ENCODE measurements at regions not wholly inside any gene's neighbourhood (a gene's known extent, or its start where the extent isn't known, plus 50 kb on each side); places are given as distances from the start of the nearest gene placed in this dataset.

DNA sequence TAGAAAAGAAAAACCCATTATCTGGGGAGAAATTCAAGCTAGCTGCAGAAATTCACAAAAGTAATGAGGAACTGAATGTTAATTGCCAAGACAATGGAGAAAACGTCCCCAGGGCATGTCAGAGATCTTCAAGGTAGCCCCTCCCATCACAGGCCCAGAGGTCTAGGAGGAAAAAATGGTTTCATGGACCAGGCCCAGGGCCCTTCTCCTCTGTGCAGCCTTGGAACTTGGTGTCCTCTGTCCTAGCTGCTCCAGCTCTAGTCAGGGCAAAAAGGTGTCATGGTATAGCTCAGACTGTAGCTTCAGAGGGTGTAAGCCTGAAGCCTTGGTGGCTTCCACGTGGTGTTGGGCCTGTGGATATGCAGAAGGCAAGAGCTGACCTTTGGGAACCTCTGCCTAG, 411.8 kb downstream of the ADRA2A start:
- TF ChIP-seq, protein P1, sequence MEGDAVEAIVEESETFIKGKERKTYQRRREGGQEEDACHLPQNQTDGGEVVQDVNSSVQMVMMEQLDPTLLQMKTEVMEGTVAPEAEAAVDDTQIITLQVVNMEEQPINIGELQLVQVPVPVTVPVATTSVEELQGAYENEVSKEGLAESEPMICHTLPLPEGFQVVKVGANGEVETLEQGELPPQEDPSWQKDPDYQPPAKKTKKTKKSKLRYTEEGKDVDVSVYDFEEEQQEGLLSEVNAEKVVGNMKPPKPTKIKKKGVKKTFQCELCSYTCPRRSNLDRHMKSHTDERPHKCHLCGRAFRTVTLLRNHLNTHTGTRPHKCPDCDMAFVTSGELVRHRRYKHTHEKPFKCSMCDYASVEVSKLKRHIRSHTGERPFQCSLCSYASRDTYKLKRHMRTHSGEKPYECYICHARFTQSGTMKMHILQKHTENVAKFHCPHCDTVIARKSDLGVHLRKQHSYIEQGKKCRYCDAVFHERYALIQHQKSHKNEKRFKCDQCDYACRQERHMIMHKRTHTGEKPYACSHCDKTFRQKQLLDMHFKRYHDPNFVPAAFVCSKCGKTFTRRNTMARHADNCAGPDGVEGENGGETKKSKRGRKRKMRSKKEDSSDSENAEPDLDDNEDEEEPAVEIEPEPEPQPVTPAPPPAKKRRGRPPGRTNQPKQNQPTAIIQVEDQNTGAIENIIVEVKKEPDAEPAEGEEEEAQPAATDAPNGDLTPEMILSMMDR (conservative IDR thresholded peaks at IDR 0.05; ENCODE audit: low read depth, low read length): no peak
- no peak for TF ChIP-seq POLR2A (IDR thresholded peaks at IDR 0.05; ENCODE audit: low read depth, low read length)
- no peak for TF ChIP-seq CEBPB (IDR thresholded peaks at IDR 0.05; ENCODE audit: low read depth, low read length)
- TF ChIP-seq, protein P2, sequence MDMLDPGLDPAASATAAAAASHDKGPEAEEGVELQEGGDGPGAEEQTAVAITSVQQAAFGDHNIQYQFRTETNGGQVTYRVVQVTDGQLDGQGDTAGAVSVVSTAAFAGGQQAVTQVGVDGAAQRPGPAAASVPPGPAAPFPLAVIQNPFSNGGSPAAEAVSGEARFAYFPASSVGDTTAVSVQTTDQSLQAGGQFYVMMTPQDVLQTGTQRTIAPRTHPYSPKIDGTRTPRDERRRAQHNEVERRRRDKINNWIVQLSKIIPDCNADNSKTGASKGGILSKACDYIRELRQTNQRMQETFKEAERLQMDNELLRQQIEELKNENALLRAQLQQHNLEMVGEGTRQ (IDR thresholded peaks at IDR 0.05; ENCODE audit: low read depth, low read length): no peak
- no peak for TF ChIP-seq RFX5 (IDR thresholded peaks at IDR 0.05; ENCODE audit: low read depth, low read length)
